ENCODE measurements at regions not wholly inside any gene's neighbourhood (a gene's known extent, or its start where the extent isn't known, plus 50 kb on each side); places are given as distances from the start of the nearest gene placed in this dataset.

GRCh38 chr12:45669792-45670191 is 59.7 kb upstream of the ARID2 start:
- DNase-seq (ENCODE audit: low read depth, low spot score), result no peak

- no peak for DNase-seq (ENCODE audit: low read depth, low spot score)
Observed at GRCh38 chr12:45670346-45671065, 59.0 kb upstream of the ARID2 start.

GRCh38 chr12:45671254-45671653 is 58.3 kb upstream of the ARID2 start:
- DNase-seq (ENCODE audit: low read depth, low spot score), result no peak

GRCh38 chr12:45674181-45674977 is 55.1 kb upstream of the ARID2 start:
- peak; percentile 46 for DNase-seq (ENCODE audit: low read depth, low spot score)

- DNase-seq (ENCODE audit: low read depth, low spot score), result no peak
Observed at GRCh38 chr12:45675534-45675933, 54.0 kb upstream of the ARID2 start.
